NCI-H146 (cell line): ENCODE measurements at regions not wholly inside any gene's neighbourhood (a gene's known extent, or its start where the extent isn't known, plus 50 kb on each side); places are given as distances from the start of the nearest gene placed in this dataset.
A peak's percentile ranks its signal among the peaks of the same experiment; 100 is the strongest.

ENCODE experiments used
- DNase-seq: peaks from one replicate; lab custom pipeline; 2025; lab: John Stamatoyannopoulos, UW

DNA sequence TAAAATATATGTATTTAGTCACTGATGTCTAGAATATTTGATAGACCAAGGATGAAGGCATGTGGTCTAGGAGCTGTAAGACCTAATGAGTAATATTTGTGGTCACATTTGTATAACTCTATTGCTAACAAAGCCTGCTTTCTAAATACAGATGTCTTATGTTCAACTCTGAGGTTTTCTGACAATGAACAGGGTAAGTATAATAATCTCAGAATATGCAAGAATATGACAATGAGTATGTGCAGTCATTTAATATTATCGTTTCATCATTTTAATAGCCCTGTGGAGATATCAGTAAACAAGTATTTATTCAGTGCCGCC, 389.6 kb downstream of the LRIG3 start:
- no peak for DNase-seq

DNA sequence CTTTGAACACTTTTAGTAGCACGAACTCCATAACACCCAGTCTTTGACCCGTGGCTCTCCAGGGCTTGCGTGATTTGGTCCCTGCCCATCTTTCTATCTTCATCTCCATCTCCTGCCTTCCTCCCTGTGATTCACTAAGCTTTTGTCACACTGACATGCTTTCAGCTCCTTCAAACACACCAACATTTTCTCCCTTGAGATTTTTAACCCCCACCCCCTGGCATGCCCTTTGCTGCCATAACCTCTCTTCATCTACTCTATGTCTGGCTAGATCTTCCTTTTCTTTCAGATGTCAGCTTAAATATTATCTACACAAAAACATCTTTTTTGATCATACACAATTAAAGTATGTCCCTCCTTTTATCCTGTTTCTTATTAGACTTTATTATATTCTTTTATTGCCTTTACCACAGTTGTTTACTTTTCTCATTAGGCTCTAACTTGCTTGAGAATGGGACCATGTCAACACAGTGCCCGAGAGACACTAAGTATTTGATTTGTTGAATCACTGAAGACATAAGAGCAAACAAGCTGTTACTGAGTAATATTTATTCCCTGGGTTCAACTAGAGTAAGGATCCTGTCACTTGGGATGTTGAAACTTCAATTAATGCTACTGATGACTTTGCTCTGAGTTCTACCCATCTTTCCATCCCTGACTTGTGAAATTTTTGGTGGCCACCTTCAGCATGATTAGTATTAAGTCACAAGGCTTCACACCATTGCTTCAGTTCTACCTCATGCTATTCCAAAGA, 387.3 kb downstream of the LRIG3 start:
- DNase-seq: no peak

DNA sequence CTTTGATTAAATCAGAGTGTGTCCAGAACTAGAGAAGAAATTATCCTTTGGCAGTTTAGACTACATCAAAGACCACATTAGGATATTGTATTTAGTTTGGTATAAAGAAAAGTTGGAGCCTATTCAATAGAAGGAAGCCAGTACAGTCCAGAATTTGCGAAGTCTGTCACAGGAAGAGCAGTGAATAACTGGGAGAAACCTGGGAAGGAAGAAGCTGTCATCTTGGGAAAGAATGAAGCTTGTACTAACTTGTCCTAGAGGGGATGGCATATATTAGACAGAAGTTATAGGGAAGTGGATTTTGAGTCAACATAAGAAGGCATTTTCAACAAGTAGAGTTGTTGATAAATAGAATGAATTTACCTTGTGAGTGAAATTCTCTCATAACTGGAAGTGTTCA, 386.7 kb downstream of the LRIG3 start:
- no peak for DNase-seq

DNA sequence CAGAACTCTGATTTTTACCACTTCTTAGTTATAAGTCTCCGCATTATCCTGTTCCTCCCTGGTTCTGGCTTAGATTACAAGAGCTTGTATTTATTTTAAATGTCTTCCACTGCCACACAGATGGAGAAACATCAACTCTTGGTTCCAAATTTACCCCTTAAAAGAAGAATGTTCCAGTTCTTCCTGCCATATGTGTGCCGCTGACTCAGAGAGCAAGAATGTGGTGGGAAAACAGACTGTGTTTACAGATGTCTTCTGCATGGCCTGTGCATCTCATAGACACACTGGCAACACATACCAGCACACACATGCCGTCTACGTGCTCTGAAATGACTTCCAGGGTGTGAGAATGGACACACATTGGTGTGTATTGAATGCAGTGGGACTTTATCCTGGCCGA, 383.0 kb downstream of the LRIG3 start:
- no peak for DNase-seq

DNA sequence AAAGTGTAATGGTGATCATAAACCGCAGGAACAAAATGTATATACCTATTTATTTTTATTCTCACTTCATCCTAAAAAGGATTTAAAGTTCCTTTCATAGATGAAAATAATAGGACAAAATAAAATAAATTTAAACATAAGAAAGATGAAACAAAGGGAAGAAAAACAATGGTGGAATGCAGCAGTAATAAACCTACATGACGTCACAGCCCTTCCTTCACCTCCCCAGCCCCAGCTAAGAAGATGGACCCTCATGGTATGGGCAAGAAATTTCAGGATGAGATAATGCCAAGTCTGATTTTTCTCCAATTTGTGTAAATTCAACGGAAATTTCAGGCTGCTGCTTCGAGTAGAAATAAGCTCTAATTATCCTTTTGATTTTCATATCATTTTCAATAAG, 381.0 kb downstream of the LRIG3 start:
- peak; percentile 48 for DNase-seq

DNA sequence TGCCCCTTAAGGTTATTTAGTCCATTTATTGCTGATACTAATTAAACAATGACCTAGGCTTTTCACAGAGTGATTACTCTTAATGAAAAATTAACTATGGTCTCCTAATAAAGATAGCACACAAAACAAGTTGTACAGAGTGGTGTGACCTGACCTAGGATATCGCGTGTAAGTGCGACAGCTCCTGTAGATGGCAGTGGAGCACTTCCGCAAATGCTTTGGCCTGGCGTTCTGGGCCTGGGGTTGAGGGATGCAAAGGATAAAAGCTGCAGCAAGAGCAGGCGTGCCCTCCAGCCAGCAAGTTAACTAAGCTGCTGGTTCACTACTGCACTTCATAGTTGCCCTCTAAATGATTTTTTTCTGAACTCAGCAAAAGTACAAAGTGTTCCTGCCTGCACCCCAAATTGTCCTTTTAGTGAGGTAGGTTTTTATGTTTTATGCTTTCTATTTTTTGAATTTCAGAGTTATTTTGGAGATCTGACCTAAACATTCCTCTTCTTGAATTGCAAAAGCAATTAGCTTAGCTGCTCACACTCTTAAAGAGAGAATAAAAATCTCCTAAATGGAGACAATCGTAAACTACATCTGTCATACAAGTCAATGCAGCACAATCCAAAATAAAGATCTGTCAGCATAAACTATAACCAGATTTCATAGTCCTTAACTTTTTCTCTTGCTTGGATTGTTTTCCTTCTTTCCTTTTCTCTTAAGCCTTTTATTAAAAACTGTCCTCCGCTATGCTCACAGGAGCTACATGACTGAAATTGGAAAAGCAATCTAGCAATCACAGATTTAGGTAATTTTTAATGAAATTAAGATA, 379.6 kb downstream of the LRIG3 start:
- peak; percentile 95 for DNase-seq

DNA sequence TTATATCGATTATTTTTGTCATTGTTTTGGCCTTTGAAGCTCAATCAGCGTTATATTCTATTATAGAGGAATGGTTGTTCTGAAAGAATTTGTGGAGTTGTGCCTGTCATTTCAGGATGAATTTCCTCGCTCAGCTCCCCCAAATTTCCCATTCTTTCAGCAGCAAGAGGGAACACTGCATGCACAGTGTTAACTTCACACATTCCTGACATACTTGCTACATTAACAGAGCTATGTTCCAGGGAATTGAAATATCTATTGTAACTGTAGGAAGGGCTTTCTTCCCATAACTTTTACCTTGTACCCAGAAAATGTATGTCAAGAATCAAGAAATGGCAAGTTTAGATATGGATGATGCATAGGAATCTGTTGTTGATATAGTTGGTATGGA, 379.0 kb downstream of the LRIG3 start:
- DNase-seq: no peak

DNA sequence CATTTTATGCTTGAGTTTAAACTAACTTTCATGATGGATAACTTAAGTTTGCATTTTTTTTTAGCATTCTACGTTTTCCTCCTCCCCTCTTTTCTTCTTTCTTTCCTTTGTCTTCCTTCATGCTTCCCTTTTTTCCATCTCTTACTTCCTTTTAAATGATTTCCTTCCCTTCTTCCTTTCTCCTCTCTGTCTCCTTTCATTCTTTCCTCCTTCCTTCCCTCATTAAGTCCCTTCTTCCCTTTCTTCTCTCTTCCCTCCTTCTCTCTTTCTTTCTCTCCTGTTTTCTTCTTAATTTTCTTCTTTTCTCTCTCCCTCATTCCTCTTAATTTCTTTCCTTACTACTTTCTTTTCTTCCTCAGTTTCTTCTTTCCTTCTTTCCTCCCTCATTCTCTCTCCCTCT, 376.0 kb downstream of the LRIG3 start:
- no peak for DNase-seq

DNA sequence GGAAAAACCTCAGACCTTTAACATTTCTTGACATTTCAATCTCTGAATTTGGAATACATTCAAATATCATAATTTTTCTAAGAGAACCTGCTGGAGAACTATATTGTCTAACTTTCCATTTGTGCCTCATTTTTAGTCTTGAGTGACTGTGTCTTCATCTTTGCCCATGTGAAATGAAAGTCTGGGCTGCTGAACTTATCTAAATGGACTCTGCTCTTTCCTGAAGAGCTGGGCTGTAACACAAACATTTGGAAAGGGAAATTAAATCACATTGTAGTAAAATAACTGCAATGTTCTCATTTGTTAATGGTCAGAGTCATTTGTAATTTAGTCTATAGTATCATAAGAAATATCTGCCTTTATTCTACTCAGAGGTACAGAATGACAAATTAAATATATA, 373.1 kb downstream of the LRIG3 start:
- no peak for DNase-seq

DNA sequence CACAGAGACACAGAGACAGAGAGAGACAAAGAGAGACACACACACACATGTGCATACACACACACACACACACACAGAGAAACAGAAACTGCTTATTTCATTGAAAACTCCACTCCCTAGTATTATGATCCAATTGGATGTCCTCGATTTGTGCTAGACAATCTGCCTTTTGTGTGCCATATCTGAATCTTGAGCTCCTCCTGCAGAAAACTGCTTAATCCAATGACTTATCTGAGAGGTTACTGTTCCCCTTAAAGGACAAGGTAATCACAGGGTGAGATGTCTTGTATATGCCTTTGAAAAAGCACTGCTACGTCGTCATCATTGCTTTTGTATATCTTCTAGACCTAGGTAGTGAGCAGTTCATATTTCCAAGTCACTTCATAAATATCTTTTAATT, 371.5 kb downstream of the LRIG3 start:
- DNase-seq: no peak

DNA sequence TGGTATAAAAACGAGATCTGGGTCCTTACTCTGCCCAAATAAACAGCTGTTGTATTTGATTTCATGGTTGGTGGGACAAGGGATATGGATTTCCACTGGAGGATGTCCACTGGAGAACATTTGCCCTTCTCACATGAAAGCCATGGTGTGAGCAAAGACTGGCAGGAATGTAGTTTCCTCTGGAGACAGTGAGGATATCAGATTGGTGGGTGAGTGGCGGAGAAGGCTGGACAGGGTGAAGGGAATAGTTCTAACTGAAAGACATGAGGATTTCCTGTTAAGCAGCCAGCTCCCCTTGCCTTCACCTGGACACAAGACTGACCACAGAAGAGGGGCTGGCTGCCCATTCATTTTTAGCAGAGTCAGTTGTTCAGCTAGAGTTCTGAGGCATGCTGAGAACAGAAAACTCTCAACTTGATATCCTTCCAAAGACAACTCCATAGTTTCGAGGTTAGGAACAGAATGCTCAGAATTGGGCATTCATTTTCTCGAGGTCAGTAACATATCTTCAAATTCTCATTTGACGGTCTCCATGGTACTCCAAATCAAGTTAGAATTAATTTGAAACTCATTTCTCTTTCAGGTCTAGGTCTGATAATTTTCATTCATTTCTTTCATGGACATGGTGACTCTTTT, 365.7 kb downstream of the LRIG3 start:
- DNase-seq: no peak

DNA sequence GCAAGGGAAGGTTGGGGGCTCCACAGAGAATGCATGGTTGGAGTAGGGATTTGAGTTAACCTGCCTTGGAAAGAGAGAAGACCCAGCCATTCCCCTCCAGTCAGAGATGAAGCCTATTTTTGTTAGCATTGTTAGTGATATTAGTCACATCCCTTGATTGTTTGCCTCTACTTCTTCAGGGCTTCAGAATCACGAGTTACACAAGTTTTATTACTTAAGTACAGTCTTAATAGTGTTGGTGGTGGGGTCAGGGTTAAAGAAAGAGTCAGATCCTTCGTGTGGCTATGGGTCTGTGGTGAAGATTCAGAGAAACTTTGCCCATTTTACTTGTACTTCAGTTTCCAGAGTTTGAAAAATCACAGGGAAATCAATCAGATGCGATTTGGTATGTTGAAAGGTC, 363.1 kb downstream of the LRIG3 start:
- DNase-seq: no peak

DNA sequence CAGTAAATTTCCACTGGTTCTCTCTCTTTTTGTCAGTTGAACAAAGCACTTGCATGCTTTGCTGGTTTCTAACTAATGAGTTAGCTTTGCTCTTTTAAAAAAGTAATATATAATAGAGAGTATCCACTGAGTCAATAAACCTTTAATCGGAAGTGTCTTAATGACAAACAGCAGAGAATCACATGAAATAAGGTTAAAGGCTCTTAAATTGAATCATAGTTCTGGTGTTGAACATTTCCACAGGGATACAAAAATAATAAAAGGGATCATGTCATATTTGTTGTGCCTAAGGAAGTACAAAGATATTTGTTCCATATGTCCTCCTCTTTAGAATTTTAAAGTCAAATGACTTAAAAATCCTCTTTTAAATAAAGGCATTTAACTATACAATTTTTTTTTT, 362.6 kb downstream of the LRIG3 start:
- no peak for DNase-seq

DNA sequence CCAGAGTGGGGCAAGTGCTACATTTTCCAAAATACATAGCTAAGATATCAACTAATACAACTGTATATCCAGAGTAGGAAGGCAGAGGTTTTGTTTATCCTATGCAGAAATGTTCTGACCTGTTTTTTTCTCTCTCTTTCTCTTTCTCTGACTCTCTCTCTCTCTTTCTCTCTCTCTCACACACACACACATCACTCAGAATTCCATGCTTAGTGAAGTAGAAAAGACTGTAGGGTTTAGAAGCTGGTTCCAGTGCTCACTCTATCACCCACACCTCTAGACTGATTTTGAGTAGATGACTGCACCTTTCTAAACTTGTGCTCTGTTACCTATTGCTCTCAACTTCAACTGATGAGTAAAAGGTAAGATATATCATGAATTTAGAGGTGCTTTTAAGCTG, 356.7 kb downstream of the LRIG3 start:
- no peak for DNase-seq

DNA sequence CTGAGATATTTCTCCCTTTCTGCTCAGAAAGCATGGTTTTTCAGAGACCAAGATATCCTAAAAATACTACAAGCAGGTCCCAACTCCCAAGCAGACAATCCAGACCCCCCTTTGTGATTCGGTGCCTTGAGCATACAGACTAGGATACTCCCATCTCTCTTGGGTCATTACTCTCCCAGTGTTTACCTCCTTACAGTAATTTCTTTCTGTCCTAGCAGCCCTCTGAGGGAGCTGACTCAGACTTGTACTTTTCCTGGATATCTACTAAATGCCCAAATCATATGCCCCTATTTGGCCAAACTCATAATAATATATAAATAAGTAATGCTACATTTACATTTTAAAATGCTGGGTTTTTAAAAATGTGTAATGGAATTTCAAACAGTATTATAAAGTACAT, 355.6 kb downstream of the LRIG3 start:
- no peak for DNase-seq

DNA sequence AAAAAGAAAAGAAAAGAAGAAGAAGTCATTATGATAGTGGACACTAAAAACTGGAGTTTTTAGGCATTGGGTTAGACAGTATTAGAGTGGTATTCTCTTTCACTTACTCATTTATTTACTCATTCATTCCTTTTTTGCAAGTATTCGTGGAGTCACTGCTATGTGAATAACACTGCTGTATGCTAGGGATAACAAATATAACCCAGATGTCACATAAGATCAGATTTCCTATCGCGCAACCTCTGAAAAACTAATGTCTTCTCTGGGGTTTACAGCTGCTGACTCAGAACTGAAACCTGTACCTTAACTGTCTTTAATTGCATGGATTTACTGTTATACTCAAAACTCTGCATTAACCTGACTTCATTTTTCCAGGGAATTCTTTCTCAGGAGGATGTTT, 353.7 kb downstream of the LRIG3 start:
- no peak for DNase-seq

DNA sequence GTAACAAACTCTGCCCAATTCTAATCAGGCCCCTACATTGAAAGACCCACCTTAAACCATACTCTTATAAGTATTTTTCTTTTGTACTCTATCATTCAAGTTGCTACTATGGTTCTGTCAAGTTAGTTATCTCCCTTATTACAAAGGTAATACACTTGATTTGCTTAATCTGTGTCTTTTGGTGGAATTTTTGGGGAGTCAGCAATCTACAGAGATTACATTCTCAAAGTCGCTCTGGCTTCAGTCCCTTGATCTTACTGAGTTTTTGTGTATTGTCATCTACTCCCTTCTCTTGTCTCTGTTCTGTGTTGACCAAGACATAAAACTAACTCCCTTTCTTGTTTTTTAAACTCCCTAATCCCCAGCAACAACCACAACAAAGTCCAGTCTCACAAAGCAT, 353.1 kb downstream of the LRIG3 start:
- no peak for DNase-seq

DNA sequence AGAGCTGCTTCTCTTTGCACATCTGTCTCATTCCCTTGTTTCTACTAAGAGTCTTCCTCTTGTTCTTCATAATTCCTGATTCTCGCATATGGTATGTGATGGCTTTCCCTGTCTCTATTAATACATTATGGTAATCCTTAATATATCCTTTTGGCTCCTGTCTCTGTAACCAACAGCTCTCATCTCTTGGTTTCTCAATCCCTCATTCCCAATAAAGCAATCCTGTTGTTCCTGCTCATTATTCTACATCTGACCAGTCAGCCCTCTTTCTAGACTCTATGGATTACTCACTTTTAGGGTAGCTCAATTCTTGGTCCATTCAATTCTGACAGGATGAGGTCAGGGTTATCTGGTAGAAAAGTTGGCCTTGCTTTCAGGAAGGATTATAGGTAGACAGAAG, 349.9 kb downstream of the LRIG3 start:
- DNase-seq: no peak

DNA sequence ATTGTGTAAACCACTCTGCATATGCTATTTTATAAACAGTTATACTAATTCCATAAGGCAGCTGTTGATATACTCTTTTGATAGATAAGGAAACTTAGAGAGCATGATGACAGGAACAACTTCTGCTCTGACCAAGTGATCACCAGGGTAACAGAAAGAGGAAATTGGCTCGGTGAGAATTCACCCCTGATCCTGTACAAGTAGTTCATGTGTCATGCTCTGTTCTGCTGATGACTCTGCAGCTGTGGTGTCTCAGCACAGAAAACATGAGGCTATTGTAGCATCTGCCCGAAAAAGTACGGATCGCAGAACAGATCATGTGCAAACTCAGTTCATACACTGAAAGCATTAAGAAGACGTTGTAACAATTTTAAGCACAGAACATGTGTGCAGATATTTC, 345.0 kb downstream of the LRIG3 start:
- no peak for DNase-seq

DNA sequence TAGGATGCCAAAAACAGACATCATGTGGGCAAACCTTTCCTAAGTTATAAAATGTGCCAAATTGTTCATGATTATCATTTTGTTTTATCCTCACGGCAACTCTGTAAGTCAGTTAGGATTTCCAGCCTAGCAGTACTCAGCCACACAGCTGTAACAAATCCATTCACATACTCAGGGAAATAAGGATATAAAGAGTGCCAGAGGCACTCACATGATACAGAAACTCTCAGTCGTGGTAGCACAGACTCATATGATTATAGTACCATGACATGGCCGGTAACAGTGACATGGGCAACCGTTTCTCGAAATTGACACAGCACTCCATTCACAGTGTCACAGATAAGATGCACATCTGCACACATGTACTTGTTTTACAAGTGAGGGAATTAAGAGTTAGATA, 344.2 kb downstream of the LRIG3 start:
- no peak for DNase-seq

DNA sequence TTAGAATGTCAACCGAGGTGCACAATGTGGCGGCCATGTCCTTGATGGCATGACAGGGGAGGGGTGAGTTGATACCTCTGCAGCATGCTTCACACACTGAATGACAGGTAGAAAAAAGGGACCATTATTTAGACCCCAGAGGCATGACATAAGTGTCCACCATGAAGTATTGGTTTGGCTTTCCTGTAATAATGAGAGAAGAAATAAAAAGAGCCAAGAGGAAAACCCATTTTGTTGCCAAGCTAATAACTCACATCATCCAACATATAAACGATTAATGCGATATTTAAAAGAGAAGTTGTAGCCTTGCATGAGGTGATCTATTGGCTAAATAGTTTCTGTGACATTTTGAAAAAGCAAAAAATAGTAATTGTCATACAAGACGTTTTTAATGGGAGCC, 343.4 kb downstream of the LRIG3 start:
- no peak for DNase-seq

DNA sequence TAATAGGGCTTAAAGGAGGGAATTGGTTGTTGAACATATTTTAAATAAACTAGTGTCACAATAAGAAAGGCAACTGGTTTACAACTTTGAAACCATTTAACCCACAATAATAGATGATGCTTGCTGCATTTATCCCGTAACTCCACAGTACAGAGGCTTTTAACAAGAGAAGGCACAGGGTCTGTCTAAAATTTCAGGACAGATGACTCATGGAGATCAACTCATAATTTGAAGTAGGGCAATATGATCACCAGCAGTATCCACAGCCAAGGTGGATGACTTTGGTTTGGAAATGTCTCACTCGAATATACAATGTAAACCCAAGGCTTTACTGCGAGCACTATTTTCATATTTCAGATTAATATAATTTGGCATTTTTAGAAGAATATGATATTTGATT, 340.2 kb downstream of the LRIG3 start:
- no peak for DNase-seq

DNA sequence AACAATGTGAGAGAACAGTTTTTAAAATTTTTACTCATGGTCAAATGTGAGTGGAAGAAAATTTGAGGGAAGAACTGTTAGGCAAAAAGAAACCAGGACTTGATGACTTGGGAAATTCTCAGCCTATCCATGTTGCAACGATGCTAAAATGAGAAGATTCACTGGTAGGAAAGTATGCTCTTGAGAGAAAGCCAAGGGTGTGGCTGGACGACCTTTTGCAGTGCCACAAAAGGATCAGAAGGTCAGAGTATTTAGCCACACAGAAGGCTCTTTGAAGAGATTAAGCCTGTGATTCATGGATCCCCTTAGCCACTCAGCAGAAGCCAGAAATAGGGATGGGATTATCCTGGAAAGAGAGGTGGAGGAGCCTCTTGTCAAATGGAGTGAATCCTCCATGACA, 336.8 kb downstream of the LRIG3 start:
- DNase-seq: no peak
